ENCODE measurements at regions not wholly inside any gene's neighbourhood (a gene's known extent, or its start where the extent isn't known, plus 50 kb on each side); places are given as distances from the start of the nearest gene placed in this dataset.
A peak's percentile ranks its signal among the peaks of the same experiment; 100 is the strongest.

DNA sequence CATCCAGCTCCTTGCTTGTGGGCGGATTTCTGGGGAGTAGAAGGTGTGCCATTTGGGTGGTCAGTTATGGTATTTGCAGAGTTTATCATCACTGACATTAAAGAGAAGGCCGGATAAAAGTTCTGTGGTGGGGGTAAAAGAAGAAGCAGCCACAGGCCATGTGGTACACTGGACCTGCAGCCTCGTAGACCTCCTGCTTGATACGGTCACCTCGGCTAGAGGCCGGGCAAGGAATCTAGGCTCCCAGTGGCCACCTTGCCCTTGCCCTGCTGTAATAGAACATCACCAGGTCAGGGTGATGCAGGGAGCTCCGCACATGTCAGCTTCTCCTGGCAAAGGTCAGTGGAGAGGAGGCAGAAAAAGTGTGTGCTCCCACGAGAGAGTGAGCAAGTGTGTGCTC lies 376.1 kb upstream of the IRX4 start:
- DNase-seq: no peak

DNA sequence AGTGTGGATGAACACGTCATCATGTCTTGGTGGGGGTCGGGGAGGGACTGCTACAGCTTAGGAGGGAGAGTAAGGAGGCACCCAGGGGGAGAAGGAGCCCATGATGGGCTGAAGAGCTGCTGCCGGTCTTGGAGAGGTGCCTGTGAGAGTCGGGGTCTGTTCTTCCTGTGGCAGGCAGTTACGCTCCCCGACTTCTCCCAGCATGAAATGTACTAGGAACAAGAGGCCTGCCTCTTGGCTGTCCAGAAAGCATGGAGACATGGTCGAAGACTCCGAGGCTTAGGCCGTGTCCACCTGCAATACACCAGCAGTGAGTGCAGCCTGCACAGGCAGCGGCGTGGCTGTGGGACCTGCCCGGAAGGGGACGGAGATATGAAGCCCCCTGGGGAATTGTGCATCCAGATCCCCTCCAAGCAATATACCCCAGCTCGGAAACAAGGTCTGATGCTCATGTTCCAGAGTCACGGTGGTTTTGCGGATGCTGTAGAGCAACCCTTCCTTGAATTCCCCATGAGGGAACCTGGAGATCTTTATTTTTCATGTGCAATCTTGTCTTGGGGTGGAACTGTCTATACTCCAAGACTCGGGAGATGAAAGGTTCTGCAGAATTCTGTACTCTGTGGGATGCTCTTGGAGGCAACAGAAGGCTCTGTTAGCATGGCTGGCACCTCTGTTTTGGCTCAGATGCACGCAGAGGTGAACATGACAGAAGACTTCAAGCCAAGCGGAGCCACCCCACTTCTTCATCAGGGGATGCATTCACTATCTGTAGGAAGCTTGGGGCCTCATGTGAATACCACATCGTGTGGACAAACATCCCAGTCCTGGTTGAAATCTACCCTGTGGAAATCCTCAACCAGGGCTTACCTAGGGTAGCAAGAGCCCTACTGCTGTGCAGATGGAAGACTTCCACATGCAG lies 374.9 kb upstream of the IRX4 start:
- DNase-seq: no peak

DNA sequence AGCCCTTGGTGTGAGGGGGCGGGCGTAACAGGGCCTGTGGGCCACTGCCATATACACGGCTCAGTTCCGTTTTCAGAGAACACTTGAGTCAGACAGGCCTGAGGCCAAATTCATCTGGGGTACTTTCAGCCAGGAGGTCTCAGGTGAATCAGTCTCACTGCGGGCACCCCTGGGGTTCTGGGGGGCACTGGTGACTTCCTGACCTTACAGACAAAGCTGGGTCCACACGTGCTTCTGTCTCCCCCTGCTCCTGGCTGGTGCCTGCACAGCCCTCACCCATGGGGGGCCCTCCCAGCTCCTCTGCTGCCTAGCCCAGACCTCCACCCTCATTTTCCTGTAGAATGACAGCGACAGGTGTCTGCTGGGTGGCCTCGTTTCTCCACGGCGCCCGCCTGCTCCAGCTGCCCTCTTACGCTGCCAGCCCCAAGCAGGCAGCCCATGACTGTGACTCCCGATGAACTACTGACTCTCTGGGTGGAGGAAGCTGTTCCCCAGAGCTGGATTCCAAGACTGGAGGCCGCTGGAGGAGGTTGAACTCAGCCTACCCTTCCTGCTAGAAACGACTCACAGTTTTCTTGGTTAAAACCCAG lies 374.1 kb upstream of the IRX4 start:
- peak; percentile 14 for DNase-seq

DNA sequence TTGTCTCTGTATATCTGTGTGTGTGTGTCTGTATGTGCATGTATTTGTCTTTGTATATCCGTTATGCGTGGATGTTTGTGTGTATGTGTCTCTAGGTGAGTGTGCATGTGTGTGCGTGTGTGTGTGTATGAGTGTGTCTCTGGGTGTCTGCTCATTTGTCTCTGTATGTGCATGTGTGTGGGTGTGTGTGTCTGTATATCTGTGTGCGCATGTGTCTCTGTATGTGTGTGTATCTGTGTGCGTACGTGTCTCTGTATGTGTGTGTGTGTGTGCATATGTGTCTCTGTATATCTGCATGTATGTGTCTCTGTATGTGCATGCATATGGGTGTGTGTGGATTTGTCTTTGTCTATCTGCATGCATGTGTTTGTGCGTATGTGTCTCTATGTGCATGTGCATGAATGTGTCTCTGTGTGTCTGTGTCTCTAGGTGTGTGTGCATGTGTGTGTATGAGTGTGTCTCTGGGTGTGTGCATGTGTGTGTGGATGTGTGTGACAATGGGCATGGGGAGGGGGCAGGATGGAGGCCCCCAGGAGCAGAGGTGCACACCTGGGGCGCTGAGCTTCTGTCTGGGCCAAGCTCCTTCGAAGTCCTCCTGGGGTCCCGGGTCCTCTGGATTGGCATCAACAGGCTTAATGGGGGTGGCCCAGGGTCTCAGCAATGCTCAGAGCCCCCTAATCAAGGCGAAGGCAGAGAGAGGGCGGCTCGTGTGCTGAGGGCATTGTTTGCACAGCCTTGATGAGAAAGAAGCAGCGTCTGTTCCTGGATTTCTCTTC lies 373.4 kb upstream of the IRX4 start:
- no peak for DNase-seq

DNA sequence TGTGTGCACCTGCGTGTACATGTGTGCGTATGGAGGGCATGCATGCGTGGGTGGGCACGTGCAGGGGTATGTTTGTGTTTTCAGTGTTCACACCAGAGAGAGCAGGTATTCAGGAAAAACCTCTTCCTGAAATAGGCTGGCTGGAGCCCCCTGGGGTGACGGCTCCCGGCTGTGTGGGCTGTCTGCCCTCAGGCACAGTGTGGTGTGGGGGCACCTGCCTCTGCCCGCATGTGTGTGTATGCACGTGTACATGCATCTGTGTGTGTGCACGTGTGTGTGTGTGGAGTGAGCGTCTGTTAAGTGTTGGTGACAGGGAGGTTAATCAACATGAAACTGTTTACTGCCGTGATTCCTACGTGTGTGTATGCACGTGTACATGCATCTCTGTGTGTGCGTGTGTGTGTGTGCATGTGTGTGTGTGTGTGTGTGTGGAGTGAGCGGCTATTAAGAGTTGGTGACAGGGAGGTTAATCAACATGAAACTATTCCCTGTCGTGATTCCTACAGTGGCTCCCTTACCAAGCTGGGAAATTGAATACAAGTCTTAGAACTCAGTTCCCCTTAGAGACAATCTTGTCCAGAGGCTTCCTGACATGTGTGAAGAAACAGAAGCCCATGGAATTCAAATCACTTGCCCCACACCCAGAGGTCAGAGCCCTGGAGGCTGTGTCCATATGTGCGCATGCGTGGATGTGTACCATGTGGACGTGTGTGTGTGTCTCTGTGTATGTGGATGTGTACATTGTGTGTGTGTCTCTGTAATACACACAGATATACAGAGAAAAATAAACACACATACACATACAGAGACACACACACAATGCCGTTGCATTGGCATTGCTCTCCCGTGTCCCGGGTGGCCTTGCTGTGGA lies 372.4 kb upstream of the IRX4 start:
- no peak for DNase-seq

DNA sequence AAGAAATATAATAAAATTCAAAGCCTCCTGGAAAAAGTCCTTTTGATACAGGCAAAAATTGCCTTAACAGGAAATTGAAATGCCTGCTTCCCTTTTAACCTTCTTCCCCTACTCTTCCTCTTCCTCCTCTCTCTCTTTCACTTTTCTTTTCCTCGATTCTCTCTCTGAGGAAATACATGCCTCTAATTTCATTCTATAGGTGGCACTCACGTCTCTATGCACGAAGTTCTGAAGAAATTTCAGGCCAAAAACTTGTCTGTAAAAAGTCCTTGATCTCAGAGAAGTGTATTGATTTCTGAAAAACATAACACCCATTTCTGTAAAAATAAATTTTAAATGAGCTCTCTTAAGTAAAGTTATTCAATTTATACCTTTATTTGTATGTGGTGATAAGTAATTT lies 371.7 kb upstream of the IRX4 start:
- no peak for DNase-seq

DNA sequence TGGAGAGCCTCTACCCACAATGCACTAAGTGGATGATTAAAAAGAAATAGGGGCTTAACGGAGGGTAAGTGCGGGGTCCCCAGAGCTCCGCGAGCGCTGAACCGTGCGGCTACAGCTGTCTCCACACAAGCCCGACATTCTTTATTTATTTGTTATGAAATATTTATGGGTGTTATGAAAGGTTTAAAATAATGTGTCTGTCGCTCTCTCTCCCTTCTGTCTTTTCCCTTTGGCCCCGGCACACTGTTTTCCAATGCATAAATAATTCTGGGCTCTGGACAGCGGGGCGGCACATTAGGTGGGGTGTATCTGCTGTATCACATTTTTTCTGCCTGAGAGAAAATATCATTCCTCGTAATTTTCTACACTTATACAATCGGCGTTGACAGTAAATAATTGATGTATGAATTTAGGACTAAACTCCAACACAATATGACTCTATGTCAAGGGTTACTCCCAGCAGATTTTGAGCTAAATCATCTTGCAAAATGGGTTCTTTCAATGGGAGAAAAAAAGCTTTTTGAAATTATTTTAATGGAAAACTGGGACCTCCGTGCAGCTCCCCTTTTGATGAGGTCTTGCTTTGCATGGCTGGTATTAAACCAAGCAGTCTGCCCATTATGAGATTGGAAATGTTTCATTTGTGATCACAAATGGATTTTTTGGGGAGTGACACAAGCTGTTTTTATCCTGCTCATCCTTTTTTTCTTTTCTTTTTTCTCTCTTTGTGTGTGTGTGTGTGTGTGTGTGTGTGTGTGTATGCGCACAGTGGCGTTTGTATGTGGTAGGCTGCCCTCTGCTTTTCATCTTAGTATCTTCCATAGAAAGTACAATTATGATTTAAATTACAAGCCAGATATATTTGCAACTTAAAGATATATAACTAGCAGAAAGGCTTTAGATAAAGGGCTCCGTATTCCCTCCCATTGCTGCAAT lies 370.6 kb upstream of the IRX4 start:
- DNase-seq: no peak

DNA sequence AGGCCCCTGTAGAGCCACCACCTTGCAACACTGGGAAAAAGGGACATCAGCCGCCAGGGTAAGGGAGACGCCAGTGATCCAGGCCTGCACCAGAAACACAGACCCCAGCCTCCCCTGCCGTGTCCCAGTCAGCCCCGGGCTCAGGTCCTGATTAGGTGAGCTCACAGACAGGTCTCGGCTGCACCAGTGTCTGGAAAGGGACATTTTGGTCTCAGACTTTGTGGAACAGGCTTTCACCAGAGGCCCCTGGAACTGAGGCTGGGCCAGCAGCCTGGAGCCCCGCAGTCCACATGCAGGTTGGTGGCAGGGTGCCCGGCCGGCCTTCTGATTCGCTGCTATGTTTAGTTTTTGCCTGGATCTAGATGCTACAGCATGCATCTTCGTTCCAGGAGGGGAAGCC lies 369.0 kb upstream of the IRX4 start:
- no peak for DNase-seq

DNA sequence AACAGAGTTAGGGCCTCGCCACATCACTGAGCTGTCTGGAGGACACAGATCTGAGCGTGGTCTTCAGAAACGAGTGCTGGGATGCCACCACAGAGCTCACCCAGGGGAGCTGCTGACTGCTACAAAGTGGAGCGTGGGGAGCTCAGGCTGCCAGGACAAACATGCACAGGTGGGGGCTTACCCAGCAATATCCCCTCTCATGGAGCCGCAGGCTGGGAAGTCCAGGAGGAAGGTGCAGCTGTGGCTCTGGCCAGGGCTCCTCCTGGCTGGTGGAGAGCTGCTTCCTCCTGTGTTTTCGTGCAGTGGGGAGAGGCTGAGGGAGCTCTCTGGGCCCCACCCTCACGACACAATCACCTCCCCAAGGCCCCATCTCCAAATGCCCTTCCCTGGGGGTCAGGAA lies 368.6 kb upstream of the IRX4 start:
- no peak for DNase-seq

DNA sequence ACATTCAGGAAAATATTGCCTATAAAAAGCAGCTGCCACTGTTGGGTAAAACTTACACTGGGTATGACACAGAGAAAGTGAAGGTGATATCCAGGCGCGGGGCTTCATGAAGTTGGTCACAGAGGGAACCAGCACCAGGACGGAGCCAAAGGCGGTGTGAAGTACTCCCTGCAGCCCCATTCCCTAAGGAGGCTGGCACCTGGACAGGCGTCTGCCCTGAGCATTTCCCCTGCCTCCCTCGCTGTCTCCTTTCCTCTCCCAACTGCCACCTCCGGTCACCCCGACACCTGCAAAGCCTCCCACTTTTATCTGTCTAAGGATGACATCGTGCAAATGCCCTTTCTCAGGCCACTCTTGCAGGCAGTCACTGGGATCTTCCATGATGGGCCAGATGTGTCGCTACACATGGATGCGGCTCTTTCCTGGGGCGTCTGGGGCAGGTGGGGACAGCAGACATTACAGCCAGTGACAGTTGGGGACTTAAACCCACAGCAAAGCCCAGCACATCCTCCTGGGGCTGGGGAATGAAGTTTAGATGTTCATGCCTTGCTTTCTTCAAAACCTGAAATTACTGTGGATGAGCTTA lies 367.7 kb upstream of the IRX4 start:
- DNase-seq: no peak

DNA sequence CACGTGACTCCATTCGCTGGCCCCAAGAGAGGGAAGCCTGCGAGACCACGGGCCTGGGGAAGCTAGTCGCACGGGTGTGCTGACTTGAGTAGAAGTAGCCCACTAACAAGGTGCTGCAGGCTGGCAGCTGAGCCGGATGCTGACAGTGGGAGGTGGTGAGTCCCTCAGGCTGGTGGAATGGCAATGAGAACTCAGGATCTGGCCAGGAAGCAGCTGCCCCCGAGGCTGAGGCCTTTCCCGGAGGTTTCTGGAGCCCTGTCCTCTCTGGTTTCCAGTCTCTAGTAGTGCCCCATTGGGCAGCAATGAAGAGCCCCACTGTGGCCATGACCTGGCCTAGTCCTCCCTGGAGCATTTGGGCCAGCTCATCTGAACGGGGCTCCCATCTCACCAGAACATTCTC lies 366.7 kb upstream of the IRX4 start:
- no peak for DNase-seq

DNA sequence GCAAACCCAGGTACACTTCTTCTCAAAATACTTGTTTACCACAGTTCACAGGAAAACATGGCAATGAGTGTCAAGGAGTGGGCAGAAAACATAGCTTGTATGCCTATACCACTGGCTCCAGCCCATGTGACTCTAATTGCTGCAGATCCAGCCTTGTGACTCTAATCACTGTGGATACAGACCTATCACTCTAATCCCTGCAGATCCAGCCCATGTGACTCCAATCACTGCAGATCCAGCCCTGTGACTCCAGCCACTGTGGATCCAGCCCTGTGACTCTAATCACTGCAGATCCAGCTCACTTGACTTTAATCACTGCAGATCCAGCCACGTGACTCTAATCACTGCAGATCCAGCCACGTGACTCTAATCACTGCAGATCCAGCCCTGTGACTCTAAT lies 366.3 kb upstream of the IRX4 start:
- DNase-seq: no peak

DNA sequence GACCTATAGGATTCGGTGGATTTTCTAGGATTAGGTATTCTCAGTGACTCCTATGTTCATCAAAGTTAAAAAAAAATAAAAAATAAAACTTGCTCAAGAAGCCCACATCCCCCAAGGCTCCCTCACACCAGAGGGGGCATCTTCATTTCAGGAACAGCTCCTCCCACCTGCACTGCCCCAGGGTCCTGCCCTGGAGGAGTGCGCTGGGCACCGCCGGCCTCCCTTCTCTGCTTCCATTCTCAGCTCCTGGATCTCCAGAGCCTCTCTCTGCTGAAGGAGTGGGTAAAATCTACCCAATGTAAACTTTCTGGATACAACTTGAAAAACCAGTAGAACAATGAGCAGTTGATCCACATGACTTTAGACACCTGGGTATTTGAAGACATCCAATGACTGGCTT lies 359.8 kb upstream of the IRX4 start:
- no peak for DNase-seq

DNA sequence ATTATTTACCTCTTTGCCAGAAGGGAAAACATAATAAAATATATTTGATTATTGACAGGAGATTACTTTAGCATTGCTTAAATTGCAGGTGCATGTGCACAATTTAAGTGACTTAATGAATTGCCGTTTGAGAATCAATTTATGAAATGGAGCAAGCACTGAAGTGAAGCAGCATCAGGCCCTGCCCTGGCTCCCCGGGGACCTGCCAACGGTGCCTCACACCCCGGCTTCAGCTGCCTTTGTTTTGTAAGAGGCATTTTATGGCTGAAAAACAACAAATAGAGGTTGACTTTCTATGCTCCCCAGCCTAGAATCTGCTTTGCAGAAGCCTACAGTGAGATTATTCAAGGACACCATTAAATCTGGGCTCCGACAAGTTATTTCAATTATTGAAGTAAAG lies 359.1 kb upstream of the IRX4 start:
- no peak for DNase-seq

DNA sequence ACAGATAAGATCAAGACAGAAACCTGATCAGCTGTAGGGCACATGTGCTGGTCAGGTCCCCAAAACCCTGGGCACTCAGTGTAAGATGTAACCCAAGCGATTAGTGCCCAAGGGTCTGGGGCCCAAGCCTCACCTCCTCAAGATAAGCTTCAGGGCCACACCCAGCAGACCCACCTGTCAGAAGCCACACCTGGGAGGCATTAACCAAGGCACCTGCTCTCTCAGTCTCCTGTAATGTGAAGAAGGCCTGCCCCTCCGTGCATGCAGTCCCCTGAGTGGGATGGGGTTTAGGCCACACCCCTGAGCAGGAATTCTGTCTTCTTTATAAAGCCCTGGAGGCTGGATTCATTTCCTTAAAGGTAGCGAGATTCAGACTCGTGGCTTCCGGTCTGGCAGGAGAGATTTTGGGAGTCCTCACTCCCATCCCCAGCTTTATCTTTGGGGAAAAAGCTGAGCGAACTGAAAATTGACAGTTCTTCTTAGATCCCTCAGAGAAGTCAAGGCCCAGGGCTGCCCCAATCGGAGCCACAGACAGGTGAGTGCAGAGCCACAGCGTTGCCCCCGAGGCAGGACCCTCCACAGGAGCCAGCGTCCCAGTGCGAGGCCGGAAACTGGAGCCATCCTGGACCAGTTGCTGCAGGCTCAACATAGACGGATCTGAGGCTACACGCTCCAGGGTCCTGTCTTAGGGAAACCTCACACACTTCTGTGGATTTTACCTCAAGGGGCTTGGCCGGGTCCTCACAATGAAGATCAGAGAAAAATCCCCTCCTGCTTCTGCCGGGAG lies 357.6 kb upstream of the IRX4 start:
- DNase-seq: no peak

DNA sequence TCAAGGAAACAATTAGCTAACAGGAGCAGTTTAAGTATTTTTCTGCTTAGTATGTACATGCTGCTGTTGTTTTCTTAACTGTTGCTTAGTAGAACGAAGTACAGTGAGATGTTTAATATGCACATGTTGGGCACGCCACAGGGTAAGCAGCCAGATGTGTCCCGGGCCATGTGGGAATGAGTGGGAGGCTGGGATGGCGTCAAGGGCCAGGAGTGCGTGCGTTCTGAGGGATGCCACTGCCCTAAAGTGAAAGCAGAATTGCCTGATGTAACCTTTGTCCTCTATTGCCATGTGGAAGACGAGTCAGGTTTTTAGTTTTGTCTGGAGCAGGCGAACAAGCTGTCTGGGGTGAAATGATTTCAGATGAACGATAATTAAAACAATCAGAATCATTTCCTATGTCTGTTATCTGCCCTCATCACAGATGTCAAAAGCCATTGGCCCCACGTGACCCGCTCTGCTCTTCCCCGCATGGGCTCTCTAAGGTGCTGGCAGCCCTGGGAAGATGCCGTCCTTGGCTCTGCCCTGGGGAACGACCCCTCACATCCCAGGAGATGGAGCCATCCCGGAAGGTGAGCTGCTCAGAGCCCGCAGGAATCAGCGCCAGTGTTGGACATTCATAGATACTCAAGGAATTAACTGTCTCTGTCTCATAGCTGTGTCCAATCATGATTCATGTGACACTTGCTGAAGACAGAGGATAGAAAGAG lies 356.6 kb upstream of the IRX4 start:
- no peak for DNase-seq

DNA sequence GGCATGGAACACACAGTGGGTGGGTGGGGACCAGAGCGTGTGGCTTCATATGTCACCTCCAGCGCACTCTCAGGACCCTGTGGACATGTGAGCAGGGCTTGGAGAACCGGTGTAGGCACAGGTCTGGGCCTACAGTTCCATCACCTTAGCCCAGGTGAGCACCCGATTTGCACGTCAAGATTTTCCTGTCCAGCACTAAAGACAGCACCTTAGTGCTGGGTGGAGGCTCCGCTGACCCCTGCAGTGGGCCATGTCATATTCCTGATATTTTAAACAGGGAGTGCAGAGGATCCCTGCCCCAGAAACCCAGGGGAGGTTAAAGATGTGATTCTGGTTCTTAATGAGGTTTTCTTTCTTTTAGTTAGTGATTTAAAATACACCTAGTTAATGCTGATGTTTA lies 356.0 kb upstream of the IRX4 start:
- DNase-seq: no peak

DNA sequence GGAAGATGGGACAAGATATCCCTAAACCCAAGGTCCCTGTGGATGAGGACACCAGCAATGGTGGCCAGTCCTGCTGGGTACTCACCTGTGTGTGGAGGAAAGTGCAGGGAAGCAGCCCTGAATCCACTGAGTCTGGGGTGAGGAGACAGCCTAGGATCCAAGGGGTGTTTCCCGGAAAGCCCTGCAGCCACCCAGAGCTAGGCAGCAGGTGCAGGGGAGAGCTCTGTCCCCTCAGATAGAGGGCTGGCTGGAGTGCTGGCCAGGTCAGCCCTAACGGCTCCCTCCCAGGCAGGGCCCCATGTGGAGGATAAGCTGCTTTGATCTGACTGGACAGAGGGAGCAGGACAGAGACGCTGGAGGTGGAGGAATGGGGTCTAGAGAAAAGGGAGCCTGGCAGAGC lies 344.7 kb upstream of the IRX4 start:
- no peak for DNase-seq

DNA sequence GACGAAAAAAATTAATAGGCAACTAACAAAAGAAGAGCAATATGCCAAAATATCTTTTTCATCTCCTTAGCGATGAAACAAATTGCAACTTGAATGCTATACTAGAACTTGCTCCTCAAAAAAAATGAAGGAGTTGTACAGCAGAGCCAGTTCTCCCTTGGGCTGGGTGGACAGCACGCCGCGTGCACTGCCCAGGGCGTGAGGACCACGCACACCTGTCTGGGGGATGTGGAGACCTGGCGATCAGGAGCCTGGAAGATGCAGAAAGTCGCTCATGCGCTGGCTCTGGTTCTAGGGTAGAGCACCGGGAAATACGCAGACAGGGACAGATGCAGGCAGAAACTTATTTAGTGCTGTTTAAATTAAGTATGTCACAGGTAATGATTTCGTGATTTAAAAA lies 342.0 kb upstream of the IRX4 start:
- DNase-seq: no peak

DNA sequence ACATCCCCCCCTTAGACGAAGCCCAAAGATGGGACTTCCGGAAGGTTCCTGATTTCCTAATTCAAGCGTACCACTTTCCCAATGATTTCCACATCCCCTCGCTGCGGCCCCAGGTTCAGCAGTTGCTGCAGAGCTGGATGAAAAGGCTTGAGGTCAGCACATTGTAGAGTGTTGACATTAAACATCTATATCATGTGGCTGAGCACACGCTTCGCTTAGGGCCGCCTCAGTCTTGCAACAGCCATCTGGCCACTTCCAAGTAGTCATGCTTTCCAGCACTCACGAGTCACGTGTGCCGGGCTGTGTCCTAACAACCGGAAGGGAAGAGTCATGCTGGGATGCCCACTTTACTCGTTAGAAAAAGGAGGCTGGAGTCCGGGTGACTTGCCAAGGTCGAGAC lies 340.6 kb upstream of the IRX4 start:
- no peak for DNase-seq

Measured in hindlimb muscle (tissue), 1 donor.